ENCODE measurements at regions not wholly inside any gene's neighbourhood (a gene's known extent, or its start where the extent isn't known, plus 50 kb on each side); places are given as distances from the start of the nearest gene placed in this dataset.

GRCh38 chr3:69558912-69559311 lies 173.0 kb upstream of the FRMD4B start:
- Histone ChIP-seq H3F3A (ENCODE audit: insufficient read depth, low read depth) (no peaks in the 10 kb centered on the region), H3K4me2 (no peak overlapping the region), H2AFZ (no peak overlapping the region), H3K36me3 (ENCODE audit: low read depth) (no peaks in the 10 kb centered on the region), H3K9me3 (ENCODE audit: insufficient read depth, low read depth) (no peaks in the 10 kb centered on the region), H3K4me3 (no peak overlapping the region), H3K79me2 (ENCODE audit: low read depth) (no peaks in the 10 kb centered on the region), H3K27ac (no peak overlapping the region), H3K27me3 (ENCODE audit: insufficient read depth, low read depth) (no peaks in the 10 kb centered on the region), H3K4me1 (replicated peaks; ENCODE audit: insufficient read depth) (no peaks in the 10 kb centered on the region), H3K9me2 (ENCODE audit: insufficient read depth) (no peaks in the 10 kb centered on the region), H4K20me1 (ENCODE audit: insufficient read depth) (no peaks in the 10 kb centered on the region)
- CTCF ChIA-PET = no interaction called here
- TF ChIP-seq, protein P1, sequence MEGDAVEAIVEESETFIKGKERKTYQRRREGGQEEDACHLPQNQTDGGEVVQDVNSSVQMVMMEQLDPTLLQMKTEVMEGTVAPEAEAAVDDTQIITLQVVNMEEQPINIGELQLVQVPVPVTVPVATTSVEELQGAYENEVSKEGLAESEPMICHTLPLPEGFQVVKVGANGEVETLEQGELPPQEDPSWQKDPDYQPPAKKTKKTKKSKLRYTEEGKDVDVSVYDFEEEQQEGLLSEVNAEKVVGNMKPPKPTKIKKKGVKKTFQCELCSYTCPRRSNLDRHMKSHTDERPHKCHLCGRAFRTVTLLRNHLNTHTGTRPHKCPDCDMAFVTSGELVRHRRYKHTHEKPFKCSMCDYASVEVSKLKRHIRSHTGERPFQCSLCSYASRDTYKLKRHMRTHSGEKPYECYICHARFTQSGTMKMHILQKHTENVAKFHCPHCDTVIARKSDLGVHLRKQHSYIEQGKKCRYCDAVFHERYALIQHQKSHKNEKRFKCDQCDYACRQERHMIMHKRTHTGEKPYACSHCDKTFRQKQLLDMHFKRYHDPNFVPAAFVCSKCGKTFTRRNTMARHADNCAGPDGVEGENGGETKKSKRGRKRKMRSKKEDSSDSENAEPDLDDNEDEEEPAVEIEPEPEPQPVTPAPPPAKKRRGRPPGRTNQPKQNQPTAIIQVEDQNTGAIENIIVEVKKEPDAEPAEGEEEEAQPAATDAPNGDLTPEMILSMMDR (conservative IDR thresholded peaks at IDR 0.05) = no peak
- no peak for TF ChIP-seq EZH2 (IDR thresholded peaks at IDR 0.05; ENCODE audit: low read depth)
- DNase-seq = no peak
- BruUV-seq (replicated peaks) = no TSS peak
- intact Hi-C loops (cut with micrococcal nuclease; ENCODE audit: unreplicated experiment) = no loop called here
- POLR2A ChIA-PET (ENCODE audit: unreplicated experiment) = interaction anchor here (0.7 kb wide), 1 partner anchor 224 kb away, joined by 10 read pairs; no protein-coding TSS in a partner anchor

GRCh38 chr3:69554576-69554975 lies 168.7 kb upstream of the FRMD4B start:
- no peak overlapping the region for H3K4me2 ChIP-seq
- no peaks in the 10 kb centered on the region for H3K9me3 ChIP-seq (ENCODE audit: insufficient read depth, low read depth)
- no peaks in the 10 kb centered on the region for H3K79me2 ChIP-seq (ENCODE audit: low read depth)
- H3K27ac ChIP-seq = no peak overlapping the region
- H3F3A ChIP-seq (ENCODE audit: insufficient read depth, low read depth) = no peaks in the 10 kb centered on the region
- CTCF ChIA-PET = no interaction called here
- no peaks in the 10 kb centered on the region for H3K4me1 ChIP-seq (replicated peaks; ENCODE audit: insufficient read depth)
- POLR2A ChIA-PET (ENCODE audit: unreplicated experiment) = no interaction called here
- intact Hi-C loops (cut with micrococcal nuclease; ENCODE audit: unreplicated experiment) = no loop called here
- no peaks in the 10 kb centered on the region for H3K36me3 ChIP-seq (ENCODE audit: low read depth)
- H4K20me1 ChIP-seq (ENCODE audit: insufficient read depth) = no peaks in the 10 kb centered on the region
- no TSS peak for BruUV-seq (replicated peaks)
- no peaks in the 10 kb centered on the region for H3K9me2 ChIP-seq (ENCODE audit: insufficient read depth)
- no peaks in the 10 kb centered on the region for H3K27me3 ChIP-seq (ENCODE audit: insufficient read depth, low read depth)
- H2AFZ ChIP-seq = no peak overlapping the region
- TF ChIP-seq, protein P1 (conservative IDR thresholded peaks at IDR 0.05) = no peak
- no peak for TF ChIP-seq EZH2 (IDR thresholded peaks at IDR 0.05; ENCODE audit: low read depth)
- DNase-seq = no peak
- H3K4me3 ChIP-seq = no peak overlapping the region

DNA sequence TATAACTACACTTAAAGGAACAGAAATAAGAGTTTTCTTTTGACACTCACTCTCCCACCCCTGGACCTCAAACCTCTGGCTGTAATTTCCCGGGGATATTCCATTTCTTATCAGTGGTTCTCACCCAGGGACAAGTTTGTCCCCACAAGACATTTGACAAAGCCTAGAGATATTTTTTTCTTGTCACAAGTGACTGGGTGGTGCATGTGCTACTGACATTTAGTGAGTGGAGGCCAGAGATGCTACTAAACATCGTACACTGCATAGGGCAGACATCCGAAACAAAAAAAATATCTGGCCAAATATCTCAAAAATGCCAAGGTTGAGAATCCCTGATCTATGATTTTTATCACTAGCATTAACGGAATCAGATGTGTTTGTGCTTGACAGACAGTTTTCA lies 168.0 kb upstream of the FRMD4B start:
- Histone ChIP-seq H2AFZ (no peak overlapping the region), H3K27me3 (ENCODE audit: insufficient read depth, low read depth) (no peaks in the 10 kb centered on the region), H3K4me3 (no peak overlapping the region), H3K9me2 (ENCODE audit: insufficient read depth) (no peaks in the 10 kb centered on the region), H4K20me1 (ENCODE audit: insufficient read depth) (no peaks in the 10 kb centered on the region), H3F3A (ENCODE audit: insufficient read depth, low read depth) (no peaks in the 10 kb centered on the region), H3K27ac (no peak overlapping the region), H3K4me2 (no peak overlapping the region), H3K36me3 (ENCODE audit: low read depth) (no peaks in the 10 kb centered on the region), H3K9me3 (ENCODE audit: insufficient read depth, low read depth) (no peaks in the 10 kb centered on the region), H3K79me2 (ENCODE audit: low read depth) (no peaks in the 10 kb centered on the region), H3K4me1 (replicated peaks; ENCODE audit: insufficient read depth) (no peaks in the 10 kb centered on the region)
- no peak for DNase-seq
- TF ChIP-seq, protein P1 (conservative IDR thresholded peaks at IDR 0.05) = no peak
- no peak for TF ChIP-seq EZH2 (IDR thresholded peaks at IDR 0.05; ENCODE audit: low read depth)
- intact Hi-C loops (cut with micrococcal nuclease; ENCODE audit: unreplicated experiment) = no loop called here
- CTCF ChIA-PET = no interaction called here
- BruUV-seq (replicated peaks) = no TSS peak
- POLR2A ChIA-PET (ENCODE audit: unreplicated experiment) = no interaction called here
